ENCODE measurements at regions not wholly inside any gene's neighbourhood (a gene's known extent, or its start where the extent isn't known, plus 50 kb on each side); places are given as distances from the start of the nearest gene placed in this dataset.
"Not testable (repeated sequence)": the region's sequence is repeated elsewhere in the genome, so short reads cannot be mapped to it uniquely, and the experiment has no call there.

- DNase-seq (ENCODE audit: low read depth in 1 of 2, low spot score in 1 of 2) = not testable (repeated sequence)
Measured at GRCh38 chr16:9670616-9671015, 511.6 kb downstream of the GRIN2A start.

DNA sequence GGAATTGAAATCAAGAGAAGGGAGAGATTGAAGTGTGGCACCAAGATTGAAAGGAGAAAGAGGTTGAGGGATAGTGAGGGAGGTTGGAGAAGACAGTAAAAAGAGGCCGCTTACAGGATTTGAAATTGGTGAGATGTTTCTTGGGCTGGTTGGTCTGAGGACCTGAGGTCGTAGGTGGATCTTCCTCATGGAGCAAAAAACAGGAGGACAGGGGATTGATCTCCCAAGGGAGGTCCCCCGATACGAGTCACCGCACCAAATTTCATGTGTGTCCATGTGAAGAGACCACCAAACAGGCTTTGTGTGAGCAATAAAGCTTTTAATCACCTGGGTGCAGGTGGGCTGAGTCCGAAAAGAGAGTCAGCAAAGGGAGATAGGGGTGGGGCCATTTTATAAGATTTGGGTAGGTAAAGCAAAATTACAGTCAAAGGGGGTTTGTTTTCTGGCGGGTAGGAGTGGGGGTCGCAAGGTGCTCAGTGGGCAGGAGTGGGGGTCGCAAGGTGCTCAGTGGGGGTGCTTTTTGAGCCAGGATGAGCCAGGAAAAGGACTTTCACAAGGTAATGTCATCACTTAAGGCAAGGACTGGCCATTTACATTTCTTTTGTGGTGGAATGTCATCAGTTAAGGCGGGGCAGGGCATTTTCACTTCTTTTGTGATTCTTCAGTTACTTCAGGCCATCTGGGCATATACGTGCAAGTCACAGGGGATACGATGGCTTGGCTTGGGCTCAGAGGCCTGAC is 505.5 kb downstream of the GRIN2A start:
- DNase-seq (ENCODE audit: low read depth in 1 of 2, low spot score in 1 of 2) = not testable (repeated sequence)

DNA sequence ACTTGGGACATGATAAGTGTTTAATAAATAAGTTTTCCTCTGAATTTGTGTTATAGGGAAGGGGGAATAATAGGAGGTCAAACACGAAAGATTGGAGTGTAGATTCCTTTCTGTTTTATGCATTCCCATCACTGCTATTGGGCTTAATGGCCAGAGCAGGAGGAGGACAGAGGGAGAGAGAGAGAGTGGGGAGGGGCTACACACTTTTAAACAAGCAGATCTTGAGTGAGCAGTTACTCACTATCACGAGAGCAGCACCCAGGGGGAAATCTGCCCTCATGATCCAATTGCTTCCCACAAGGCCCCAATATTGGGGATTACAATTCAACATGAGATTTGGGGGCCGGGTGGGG is 505.0 kb downstream of the GRIN2A start:
- no peak for DNase-seq (ENCODE audit: low read depth in 1 of 2, low spot score in 1 of 2)

DNA sequence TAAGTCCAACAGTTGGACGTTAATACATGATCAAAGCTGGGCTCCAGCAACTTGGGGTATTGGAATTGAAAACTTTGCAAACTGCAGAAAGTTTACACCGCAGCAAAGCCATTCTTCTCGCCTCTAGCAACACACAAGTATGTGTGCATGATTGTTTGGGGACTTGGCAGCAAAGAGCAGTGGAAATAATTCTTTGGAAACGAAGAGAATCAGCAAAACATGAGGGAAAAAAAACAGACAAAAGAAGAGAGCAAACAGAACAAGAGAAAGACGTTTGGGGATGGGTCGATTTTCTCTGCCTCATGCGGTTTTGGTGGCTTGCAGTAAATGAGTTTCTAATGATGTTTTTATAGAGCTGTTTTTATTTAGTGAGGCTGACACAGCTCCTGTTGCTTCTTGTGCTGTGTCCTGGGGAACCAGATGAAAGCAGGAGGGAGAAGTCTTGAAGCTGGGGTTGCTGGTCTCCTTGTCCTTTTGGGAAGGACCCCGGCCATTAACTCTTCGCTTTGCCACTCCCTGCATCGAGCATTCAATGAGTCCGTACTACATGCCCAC is 502.9 kb downstream of the GRIN2A start:
- DNase-seq (ENCODE audit: low read depth in 1 of 2, low spot score in 1 of 2) = no peak

DNA sequence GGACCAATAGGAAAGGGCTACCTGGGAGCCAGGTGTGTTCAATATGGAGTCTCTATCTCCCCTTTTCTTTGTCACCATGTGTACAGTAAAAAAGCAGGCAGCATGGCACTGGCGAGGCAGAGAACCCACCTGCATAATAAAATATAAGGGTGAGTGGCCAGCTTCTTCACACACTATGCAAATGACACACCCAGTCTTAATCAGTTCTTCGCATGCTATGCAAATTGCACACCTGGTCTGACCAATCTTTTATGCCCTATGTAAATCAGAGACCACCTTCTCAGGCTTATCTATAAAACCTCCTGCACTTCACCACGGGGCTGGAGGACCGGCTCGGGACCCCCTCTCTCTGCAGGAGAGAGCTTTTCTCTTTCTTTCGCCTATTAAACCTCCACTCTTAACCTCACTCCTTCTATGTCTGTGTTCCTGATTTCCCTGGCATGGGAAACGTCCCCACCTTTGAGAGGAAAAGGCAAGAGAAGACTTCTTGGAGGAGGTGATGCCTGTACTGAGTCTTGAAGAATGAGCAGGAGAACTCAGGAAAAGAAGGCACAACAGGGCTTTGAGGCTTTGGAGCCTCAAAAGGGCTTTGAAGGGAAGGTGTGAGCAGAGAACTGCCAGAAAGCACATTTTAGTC is 502.1 kb downstream of the GRIN2A start:
- DNase-seq (ENCODE audit: low read depth in 1 of 2, low spot score in 1 of 2) = no peak

DNA sequence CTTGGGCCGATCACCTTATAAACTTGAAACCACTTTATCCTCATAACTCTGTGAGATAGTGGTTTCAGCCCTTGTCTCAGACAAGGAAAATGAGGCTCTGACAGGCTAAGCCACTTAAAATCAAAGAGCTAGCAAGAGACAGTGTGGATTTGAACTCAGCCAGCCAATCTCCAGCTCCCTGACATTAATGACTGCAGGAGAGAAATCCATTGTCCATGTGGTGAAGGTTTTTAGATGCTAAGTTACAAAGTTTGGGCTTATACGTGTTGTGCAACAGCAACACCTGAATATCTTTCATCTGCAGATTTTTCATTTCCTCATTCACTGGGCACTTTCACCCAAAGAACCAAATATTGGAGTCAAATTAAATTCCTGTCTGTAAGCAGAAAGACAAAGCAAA is 501.3 kb downstream of the GRIN2A start:
- no peak for DNase-seq (ENCODE audit: low read depth in 1 of 2, low spot score in 1 of 2)

GRCh38 chr16:9681508-9681907 is 500.7 kb downstream of the GRIN2A start:
- DNase-seq (ENCODE audit: low read depth in 1 of 2, low spot score in 1 of 2) = no peak

DNA sequence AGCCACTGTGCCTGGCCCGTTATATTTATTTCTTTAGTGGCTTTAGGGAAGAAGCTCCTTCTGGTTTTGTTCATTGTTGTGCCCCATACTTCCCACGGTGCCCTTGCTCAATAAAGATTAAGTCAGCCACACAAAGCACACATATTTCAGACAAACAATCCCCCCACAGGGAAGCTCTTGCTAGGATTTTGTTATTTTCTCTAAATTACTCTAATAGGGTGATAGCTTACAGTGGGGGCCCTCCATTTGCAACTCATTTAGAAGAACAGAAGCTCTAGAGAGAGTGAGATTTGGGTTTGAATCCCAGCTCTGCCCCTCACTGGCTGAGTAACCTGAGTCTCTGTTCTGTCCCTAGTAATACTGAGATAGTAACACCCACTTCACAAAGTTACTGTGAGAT is 499.9 kb downstream of the GRIN2A start:
- no peak for DNase-seq (ENCODE audit: low read depth in 1 of 2, low spot score in 1 of 2)

DNA sequence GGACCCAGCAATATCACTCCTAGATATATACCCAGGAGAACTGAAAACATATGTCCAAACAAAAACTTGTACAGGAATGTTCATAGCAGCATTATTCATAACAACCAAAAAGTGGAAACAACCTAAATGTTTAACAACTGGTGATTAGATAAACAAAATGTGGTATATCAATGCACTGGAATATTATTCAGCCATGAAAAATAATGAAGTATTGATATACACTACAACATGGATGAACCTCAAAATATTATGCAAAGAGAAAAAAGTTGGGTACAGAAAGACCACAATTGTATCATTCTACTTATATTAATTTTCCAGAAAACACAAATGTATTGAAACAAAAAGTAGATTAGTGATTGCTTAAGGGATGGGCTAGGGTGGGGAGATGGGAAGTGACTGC is 498.6 kb downstream of the GRIN2A start:
- DNase-seq (ENCODE audit: low read depth in 1 of 2, low spot score in 1 of 2) = no peak

DNA sequence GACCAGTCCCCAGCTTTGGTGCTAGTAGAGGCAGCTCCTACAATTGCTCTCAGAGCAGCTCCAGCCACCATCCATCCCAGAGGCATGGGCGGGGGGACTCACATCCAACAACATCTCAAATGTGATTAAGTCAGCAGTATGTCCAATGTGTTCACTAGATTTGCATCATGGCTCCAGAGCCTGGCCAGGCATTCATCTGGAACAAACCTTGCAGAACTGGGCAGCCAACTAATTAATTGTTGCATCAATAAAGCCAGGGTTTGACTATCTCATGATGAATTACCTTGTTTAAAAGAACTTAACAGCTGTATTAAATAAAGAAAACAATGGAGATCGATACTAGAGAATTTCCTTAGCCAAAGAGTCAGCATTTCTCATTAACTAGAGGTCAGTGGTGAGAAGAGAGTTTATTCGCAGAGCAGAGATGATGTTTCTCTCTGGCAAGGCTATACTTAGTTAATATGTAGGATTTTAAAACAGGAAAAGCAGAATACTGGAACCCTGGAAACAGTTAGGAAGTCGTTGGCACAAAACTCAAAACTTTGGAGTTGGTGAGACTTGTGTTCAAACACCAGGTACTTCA is 494.4 kb downstream of the GRIN2A start:
- no peak for DNase-seq (ENCODE audit: low read depth in 1 of 2, low spot score in 1 of 2)

GRCh38 chr16:9689597-9689996 is 492.6 kb downstream of the GRIN2A start:
- no peak for DNase-seq (ENCODE audit: low read depth in 1 of 2, low spot score in 1 of 2)

GRCh38 chr16:9695152-9695551 is 487.1 kb downstream of the GRIN2A start:
- DNase-seq (ENCODE audit: low read depth in 1 of 2, low spot score in 1 of 2) = no peak

Measured in activated CD4-positive, alpha-beta T cell treated with anti-CD3 and anti-CD28 coated beads, Interleukin-2, amount 50 U/mL, for 24 hours (primary cell).